ENCODE measurements at regions not wholly inside any gene's neighbourhood (a gene's known extent, or its start where the extent isn't known, plus 50 kb on each side); places are given as distances from the start of the nearest gene placed in this dataset.

GRCh38 chr9:31112491-31112890, 1272.0 kb upstream of the ACO1 start:
- TF ChIP-seq CTCF (IDR thresholded peaks at IDR 0.05) = no peak

GRCh38 chr9:31114346-31114745, 1270.1 kb upstream of the ACO1 start:
- no peak for TF ChIP-seq CTCF (IDR thresholded peaks at IDR 0.05)

- TF ChIP-seq CTCF (IDR thresholded peaks at IDR 0.05) = peak; percentile 60
Observed at GRCh38 chr9:31119890-31120454, 1264.5 kb upstream of the ACO1 start.

- TF ChIP-seq CTCF (IDR thresholded peaks at IDR 0.05) = no peak
Observed at GRCh38 chr9:31124389-31124788, 1260.1 kb upstream of the ACO1 start.

GRCh38 chr9:31135567-31135966, 1248.9 kb upstream of the ACO1 start:
- no peak for TF ChIP-seq CTCF (IDR thresholded peaks at IDR 0.05)

- no peak for TF ChIP-seq CTCF (IDR thresholded peaks at IDR 0.05)
Observed at GRCh38 chr9:31136524-31136923, 1247.9 kb upstream of the ACO1 start.

- no peak for TF ChIP-seq CTCF (IDR thresholded peaks at IDR 0.05)
Observed at GRCh38 chr9:31137176-31138160, 1247.0 kb upstream of the ACO1 start.
